Ectodermal cell (in vitro differentiated cells): ENCODE measurements at regions not wholly inside any gene's neighbourhood (a gene's known extent, or its start where the extent isn't known, plus 50 kb on each side); places are given as distances from the start of the nearest gene placed in this dataset.

Experiments used
- H3K27ac ChIP-seq: 2 replicates; pipeline ENCODE4 v1.7.0; 2013; ENCODE audit warnings: mild to moderate bottlenecking, low read depth, low read length; ENCODE audit not compliant: insufficient read depth, poor library complexity, severe bottlenecking
- H3K27me3 ChIP-seq: 2 replicates; pipeline ENCODE4 v1.7.0; 2013; ENCODE audit warnings: mild to moderate bottlenecking, low read length; ENCODE audit not compliant: insufficient read depth, control insufficient read depth, poor library complexity, severe bottlenecking
- H3K36me3 ChIP-seq: one replicate; pipeline ENCODE4 v1.7.0; 2013; ENCODE audit warnings: low read length; ENCODE audit not compliant: control insufficient read depth, insufficient read depth
- H3K4me1 ChIP-seq: one replicate; pipeline ENCODE4 v1.7.0; 2013; ENCODE audit warnings: low read length; ENCODE audit not compliant: control insufficient read depth, insufficient read depth
- H3K4me3 ChIP-seq: 2 replicates; pipeline ENCODE4 v1.7.0; 2013; ENCODE audit warnings: low read depth, low read length, control low read depth; ENCODE audit not compliant: insufficient read depth
- H3K9me3 ChIP-seq: 2 replicates; pipeline ENCODE4 v1.7.0; 2013; ENCODE audit warnings: mild to moderate bottlenecking, low read length, moderate library complexity; ENCODE audit not compliant: control insufficient read depth
- WGBS, 2 experiments: methylation state at CpG; one replicate each; pipeline ENCODE4 v1.1.7; 2013; ENCODE audit warnings: missing lambda C conversion rate in 2 of 2; 5-methylcytosine and 5-hydroxymethylcytosine counted together

GRCh38 chr14:84592770-84593169, 937.2 kb upstream of the FLRT2 start:
- 86 to 94% methylated on average over 2 of the region's 2 CpGs for WGBS, 2 experiments
- Histone ChIP-seq H3K9me3 (no peaks in the 10 kb centered on the region), H3K27me3 (no peaks in the 10 kb centered on the region)

GRCh38 chr14:84610086-84610485, 919.9 kb upstream of the FLRT2 start:
- Histone ChIP-seq H3K4me3 (no peak overlapping the region), H3K27ac (no peak overlapping the region), H3K4me1 (no peaks in the 10 kb centered on the region), H3K9me3 (no peaks in the 10 kb centered on the region), H3K36me3 (no peaks in the 10 kb centered on the region), H3K27me3 (no peaks in the 10 kb centered on the region)
- 100% methylated on average over 1 of the region's 2 CpGs; no CpG with 5 or more reads in 1 of the 2 experiments for WGBS, 2 experiments

More at GRCh38 chr14:84592770-84593169, 937.2 kb upstream of the FLRT2 start:
- no peak overlapping the region for H3K27ac ChIP-seq
- no peaks in the 10 kb centered on the region for H3K36me3 ChIP-seq
- no peaks in the 10 kb centered on the region for H3K4me1 ChIP-seq
- H3K4me3 ChIP-seq = no peak overlapping the region

DNA sequence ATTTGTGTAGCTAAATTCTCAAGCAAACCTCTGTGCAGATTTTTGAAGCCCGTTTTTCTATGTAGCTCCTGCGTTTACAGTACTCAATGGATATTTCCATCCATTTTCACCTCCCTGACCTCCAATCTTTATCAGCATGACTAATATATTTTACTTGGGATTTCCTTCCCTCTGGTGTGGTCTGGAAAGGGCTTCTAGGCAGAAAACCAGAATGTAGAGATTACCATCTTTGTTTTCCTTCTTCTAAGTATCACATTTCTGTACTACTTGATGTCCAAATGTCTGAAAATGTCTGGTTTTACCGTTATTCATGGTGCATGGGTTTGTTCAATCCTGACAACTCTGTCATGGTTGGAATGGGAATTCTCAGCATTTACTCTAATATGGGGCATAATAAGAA, 907.6 kb upstream of the FLRT2 start:
- no peaks in the 10 kb centered on the region for H3K4me1 ChIP-seq
- no peaks in the 10 kb centered on the region for H3K9me3 ChIP-seq

GRCh38 chr14:84643446-84643845, 886.5 kb upstream of the FLRT2 start:
- no peaks in the 10 kb centered on the region for H3K36me3 ChIP-seq
- H3K4me3 ChIP-seq = no peak overlapping the region
- H3K27me3 ChIP-seq = no peaks in the 10 kb centered on the region
- no peak overlapping the region for H3K27ac ChIP-seq
- WGBS, 2 experiments = 86 to 87% methylated on average over 1 to 3 of the region's 3 CpGs
- no peaks in the 10 kb centered on the region for H3K4me1 ChIP-seq
- H3K9me3 ChIP-seq = no peaks in the 10 kb centered on the region

More for the DNA sequence above, 907.6 kb upstream of the FLRT2 start:
- Histone ChIP-seq H3K27ac (no peak overlapping the region), H3K36me3 (no peaks in the 10 kb centered on the region), H3K4me3 (no peak overlapping the region), H3K27me3 (no peaks in the 10 kb centered on the region)
- WGBS, 2 experiments = 85 to 89% methylated on average over 3 of the region's 3 CpGs

DNA sequence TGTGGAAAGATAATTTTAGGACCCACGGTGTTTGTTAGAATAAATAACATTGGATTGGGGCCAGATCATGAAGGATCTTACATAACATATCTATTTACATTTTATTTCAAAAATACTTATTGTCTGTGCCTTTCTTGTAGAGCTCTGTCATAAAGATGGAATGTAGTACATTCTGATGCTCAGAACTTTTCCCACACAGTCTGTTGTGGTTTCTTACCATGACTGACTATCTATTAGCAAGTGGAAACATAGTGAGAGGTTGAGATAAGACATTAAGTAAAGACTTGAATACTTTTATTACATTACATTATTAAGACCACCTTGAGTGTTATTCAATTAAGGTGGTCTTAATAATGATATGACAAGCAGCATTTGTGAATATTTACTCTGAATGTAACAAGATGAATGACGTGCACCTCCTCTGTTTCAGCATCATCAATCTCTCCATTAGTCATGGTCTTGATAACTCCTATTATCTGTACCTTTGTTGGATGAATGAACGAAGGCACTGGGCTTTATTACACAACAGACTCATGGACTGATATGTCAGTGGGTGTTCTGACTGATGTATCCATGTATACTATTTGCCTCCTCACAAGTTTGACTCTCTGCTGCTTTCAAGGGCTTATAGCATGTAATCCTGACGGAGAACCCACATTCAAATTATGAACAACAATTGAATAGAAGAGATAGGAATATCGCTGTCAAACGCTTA, 883.0 kb upstream of the FLRT2 start:
- Histone ChIP-seq H3K4me3 (no peak overlapping the region), H3K27ac (no peak overlapping the region), H3K4me1 (no peaks in the 10 kb centered on the region), H3K36me3 (no peaks in the 10 kb centered on the region), H3K27me3 (no peaks in the 10 kb centered on the region), H3K9me3 (no peaks in the 10 kb centered on the region)
- WGBS, 2 experiments = 84 to 94% methylated on average over 3 to 5 of the region's 6 CpGs

DNA sequence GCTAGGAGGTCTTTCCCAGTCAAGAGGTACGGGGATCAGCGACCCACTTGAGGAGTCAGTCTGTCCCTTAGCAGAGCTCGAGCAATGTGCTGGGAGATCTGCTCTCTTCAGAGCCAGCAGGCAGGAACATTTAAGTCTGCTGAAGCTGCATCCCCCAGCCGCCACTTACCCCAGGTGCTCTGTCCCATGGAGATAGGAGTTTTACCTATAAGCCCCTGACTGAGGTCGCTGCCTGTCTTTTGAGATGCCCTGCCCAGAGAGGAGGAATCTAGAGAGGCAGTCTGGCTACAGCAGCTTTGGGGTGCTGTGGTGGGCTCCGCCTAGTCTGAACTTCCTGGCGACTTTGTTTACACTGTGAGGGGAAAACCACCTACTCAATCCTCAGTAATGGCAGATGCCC, 874.9 kb upstream of the FLRT2 start:
- Histone ChIP-seq H3K36me3 (no peaks in the 10 kb centered on the region), H3K27ac (no peak overlapping the region)
- WGBS, 2 experiments = 88 to 89% methylated on average over 7 of the region's 7 CpGs

DNA sequence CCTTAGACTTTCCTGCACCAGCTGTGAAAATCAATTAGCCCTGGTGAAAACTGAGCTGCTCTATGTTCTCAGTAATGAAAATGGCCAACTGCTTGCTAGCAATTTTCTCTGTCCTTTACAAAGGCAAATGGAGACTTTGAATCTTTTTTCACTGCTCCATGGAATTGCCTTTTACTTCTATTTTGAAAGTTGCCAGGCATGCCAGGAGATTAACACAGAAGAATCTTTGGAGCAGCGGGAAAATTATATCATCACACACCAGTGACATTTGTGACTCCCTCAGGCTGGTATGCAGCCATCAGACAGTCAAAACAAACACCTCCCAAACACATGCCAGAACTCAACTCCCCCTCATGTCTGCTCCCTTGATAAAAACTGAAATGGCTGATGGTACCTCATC, 872.0 kb upstream of the FLRT2 start:
- 95 to 97% methylated on average over 1 of the region's 1 CpG for WGBS, 2 experiments
- Histone ChIP-seq H3K9me3 (no peaks in the 10 kb centered on the region), H3K4me1 (no peaks in the 10 kb centered on the region), H3K27ac (no peak overlapping the region), H3K4me3 (no peak overlapping the region), H3K36me3 (no peaks in the 10 kb centered on the region), H3K27me3 (no peaks in the 10 kb centered on the region)

More for the DNA sequence above, 874.9 kb upstream of the FLRT2 start:
- H3K4me1 ChIP-seq = no peaks in the 10 kb centered on the region
- no peaks in the 10 kb centered on the region for H3K27me3 ChIP-seq
- no peak overlapping the region for H3K4me3 ChIP-seq
- no peaks in the 10 kb centered on the region for H3K9me3 ChIP-seq

GRCh38 chr14:84670796-84671195, 859.1 kb upstream of the FLRT2 start:
- Histone ChIP-seq H3K27me3 (no peaks in the 10 kb centered on the region), H3K4me3 (no peak overlapping the region), H3K27ac (no peak overlapping the region), H3K9me3 (no peaks in the 10 kb centered on the region), H3K36me3 (no peaks in the 10 kb centered on the region), H3K4me1 (no peaks in the 10 kb centered on the region)

- Histone ChIP-seq H3K36me3 (no peaks in the 10 kb centered on the region), H3K4me3 (no peak overlapping the region), H3K9me3 (no peaks in the 10 kb centered on the region), H3K27ac (no peak overlapping the region), H3K27me3 (no peaks in the 10 kb centered on the region), H3K4me1 (no peaks in the 10 kb centered on the region)
- WGBS, 2 experiments = 61 to 93% methylated on average over 2 of the region's 3 CpGs
Measured at GRCh38 chr14:84671776-84672175, 858.2 kb upstream of the FLRT2 start.

- 100% methylated on average over 1 of the region's 1 CpG; no CpG with 5 or more reads in 1 of the 2 experiments for WGBS, 2 experiments
Measured at GRCh38 chr14:84674636-84675035, 855.3 kb upstream of the FLRT2 start.

More at GRCh38 chr14:84674636-84675035, 855.3 kb upstream of the FLRT2 start:
- no peak overlapping the region for H3K27ac ChIP-seq
- no peaks in the 10 kb centered on the region for H3K27me3 ChIP-seq
- H3K36me3 ChIP-seq = no peaks in the 10 kb centered on the region
- no peaks in the 10 kb centered on the region for H3K9me3 ChIP-seq
- no peaks in the 10 kb centered on the region for H3K4me1 ChIP-seq
- H3K4me3 ChIP-seq = no peak overlapping the region
